ENCODE measurements at regions not wholly inside any gene's neighbourhood (a gene's known extent, or its start where the extent isn't known, plus 50 kb on each side); places are given as distances from the start of the nearest gene placed in this dataset.

- WGBS (ENCODE audit: low lambda C conversion rate, missing lambda C conversion rate), result 86% methylated on average over 11 of the region's 11 CpGs
- Histone ChIP-seq H3K79me2 (no peaks in the 10 kb centered on the region), H3K9me3 (ENCODE audit: low read depth) (peaks cover 6% of the 10 kb centered on the region), H3K27ac (no peak overlapping the region), H3K36me3 (replicated peaks; ENCODE audit: insufficient read depth, low read depth) (no peaks in the 10 kb centered on the region), H3K27me3 (no peaks in the 10 kb centered on the region), H3K4me1 (ENCODE audit: insufficient read depth) (no peaks in the 10 kb centered on the region), H3K4me2 (no peak overlapping the region), H3K9me2 (replicated peaks; ENCODE audit: insufficient read depth) (no peaks in the 10 kb centered on the region), H4K20me1 (ENCODE audit: insufficient read depth, poor library complexity, severe bottlenecking) (no peaks in the 10 kb centered on the region), H3K4me3 (no peak overlapping the region), H2AFZ (no peak overlapping the region)
- TF ChIP-seq EZH2 (IDR thresholded peaks at IDR 0.05; ENCODE audit: borderline replicate concordance) (no peak), CTCF (IDR thresholded peaks at IDR 0.05; ENCODE audit: poor library complexity) (no peak), EZH2phosphoT487 (IDR thresholded peaks at IDR 0.05; ENCODE audit: low read depth, severe bottlenecking, unreplicated experiment) (no peak)
- DNase-seq (ENCODE audit: low spot score), result no peak
Measured at GRCh38 chr14:104445832-104446381, 133.7 kb upstream of the C14orf180 start.

- Histone ChIP-seq H2AFZ (no peak overlapping the region), H3K4me2 (no peak overlapping the region), H3K36me3 (replicated peaks; ENCODE audit: insufficient read depth, low read depth) (no peaks in the 10 kb centered on the region), H3K27ac (no peak overlapping the region), H3K9me3 (ENCODE audit: low read depth) (peaks cover 6% of the 10 kb centered on the region), H3K4me3 (no peak overlapping the region), H4K20me1 (ENCODE audit: insufficient read depth, poor library complexity, severe bottlenecking) (no peaks in the 10 kb centered on the region), H3K27me3 (no peaks in the 10 kb centered on the region), H3K79me2 (no peaks in the 10 kb centered on the region), H3K4me1 (ENCODE audit: insufficient read depth) (no peaks in the 10 kb centered on the region), H3K9me2 (replicated peaks; ENCODE audit: insufficient read depth) (no peaks in the 10 kb centered on the region)
- DNase-seq (ENCODE audit: low spot score), result no peak
- TF ChIP-seq CTCF (IDR thresholded peaks at IDR 0.05; ENCODE audit: poor library complexity) (no peak), EZH2 (IDR thresholded peaks at IDR 0.05; ENCODE audit: borderline replicate concordance) (no peak), EZH2phosphoT487 (IDR thresholded peaks at IDR 0.05; ENCODE audit: low read depth, severe bottlenecking, unreplicated experiment) (no peak)
- 92% methylated on average over 6 of the region's 6 CpGs for WGBS (ENCODE audit: low lambda C conversion rate, missing lambda C conversion rate)
Measured at GRCh38 chr14:104446611-104447010, 133.0 kb upstream of the C14orf180 start.

GRCh38 chr14:104447750-104448149 is 131.8 kb upstream of the C14orf180 start:
- no peak overlapping the region for H2AFZ ChIP-seq
- H3K4me1 ChIP-seq (ENCODE audit: insufficient read depth), result no peaks in the 10 kb centered on the region
- no peaks in the 10 kb centered on the region for H3K27me3 ChIP-seq
- no peaks in the 10 kb centered on the region for H3K9me2 ChIP-seq (replicated peaks; ENCODE audit: insufficient read depth)
- H4K20me1 ChIP-seq (ENCODE audit: insufficient read depth, poor library complexity, severe bottlenecking), result no peaks in the 10 kb centered on the region
- peaks cover 6% of the 10 kb centered on the region for H3K9me3 ChIP-seq (ENCODE audit: low read depth)
- TF ChIP-seq EZH2 (IDR thresholded peaks at IDR 0.05; ENCODE audit: borderline replicate concordance) (no peak), EZH2phosphoT487 (IDR thresholded peaks at IDR 0.05; ENCODE audit: low read depth, severe bottlenecking, unreplicated experiment) (no peak), CTCF (IDR thresholded peaks at IDR 0.05; ENCODE audit: poor library complexity) (no peak)
- H3K27ac ChIP-seq, result no peak overlapping the region
- WGBS (ENCODE audit: low lambda C conversion rate, missing lambda C conversion rate), result 89% methylated on average over 1 of the region's 1 CpG
- H3K4me2 ChIP-seq, result no peak overlapping the region
- H3K36me3 ChIP-seq (replicated peaks; ENCODE audit: insufficient read depth, low read depth), result no peaks in the 10 kb centered on the region
- H3K79me2 ChIP-seq, result no peaks in the 10 kb centered on the region
- no peak for DNase-seq (ENCODE audit: low spot score)
- H3K4me3 ChIP-seq, result no peak overlapping the region

- Histone ChIP-seq H2AFZ (no peak overlapping the region), H3K4me3 (no peak overlapping the region), H3K27ac (no peak overlapping the region), H3K36me3 (replicated peaks; ENCODE audit: insufficient read depth, low read depth) (no peaks in the 10 kb centered on the region), H3K27me3 (peaks cover 5% of the 10 kb centered on the region), H3K9me3 (ENCODE audit: low read depth) (peaks cover 6% of the 10 kb centered on the region), H3K4me2 (no peak overlapping the region), H3K4me1 (ENCODE audit: insufficient read depth) (no peaks in the 10 kb centered on the region), H3K9me2 (replicated peaks; ENCODE audit: insufficient read depth) (no peaks in the 10 kb centered on the region), H3K79me2 (no peaks in the 10 kb centered on the region), H4K20me1 (ENCODE audit: insufficient read depth, poor library complexity, severe bottlenecking) (no peaks in the 10 kb centered on the region)
- TF ChIP-seq CTCF (IDR thresholded peaks at IDR 0.05; ENCODE audit: poor library complexity) (no peak), EZH2 (IDR thresholded peaks at IDR 0.05; ENCODE audit: borderline replicate concordance) (no peak), EZH2phosphoT487 (IDR thresholded peaks at IDR 0.05; ENCODE audit: low read depth, severe bottlenecking, unreplicated experiment) (no peak)
- DNase-seq (ENCODE audit: low spot score), result no peak
- WGBS (ENCODE audit: low lambda C conversion rate, missing lambda C conversion rate), result 77% methylated on average over 2 of the region's 2 CpGs
Measured at GRCh38 chr14:104448321-104448720, 131.2 kb upstream of the C14orf180 start.
